SW480 (cell line): ENCODE measurements at regions not wholly inside any gene's neighbourhood (a gene's known extent, or its start where the extent isn't known, plus 50 kb on each side); places are given as distances from the start of the nearest gene placed in this dataset.
"Not testable (repeated sequence)": the region's sequence is repeated elsewhere in the genome, so short reads cannot be mapped to it uniquely, and the experiment has no call there.

Experiments used
- DNase-seq: peaks from one replicate; pipeline ENCODE4 v3.0.0-alpha.2; 2016; ENCODE audit warnings: low spot score

DNA sequence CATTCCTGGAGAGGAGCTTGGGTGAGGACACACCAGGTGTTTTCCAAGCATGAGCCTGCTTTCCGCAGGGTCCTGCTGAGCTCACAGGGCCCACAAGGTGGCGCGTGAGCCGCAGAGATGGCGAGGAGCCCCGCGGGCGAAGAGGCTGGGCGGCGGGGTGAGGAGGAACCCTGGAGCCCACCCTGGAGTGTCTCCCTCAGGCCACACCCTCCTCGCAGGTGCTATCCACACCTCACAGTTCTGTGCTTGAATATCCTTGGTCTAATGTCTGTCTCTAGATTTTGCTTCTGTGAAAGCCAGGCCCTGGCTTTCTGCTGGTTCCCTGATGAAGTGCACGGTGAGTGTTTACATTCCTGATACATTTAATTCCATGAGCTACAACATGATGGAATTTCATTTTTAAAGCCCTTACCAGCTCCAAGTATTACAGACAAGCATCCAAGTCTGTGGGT lies 433.6 kb downstream of the ACTR3B start:
- peak; percentile 5 for DNase-seq

- DNase-seq, result no peak
These were observed 457.5 kb downstream of the ACTR3B start for GRCh38 chr7:153217032-153217431.

- DNase-seq, result no peak
These were observed 465.3 kb downstream of the ACTR3B start for GRCh38 chr7:153224890-153225289.

DNA sequence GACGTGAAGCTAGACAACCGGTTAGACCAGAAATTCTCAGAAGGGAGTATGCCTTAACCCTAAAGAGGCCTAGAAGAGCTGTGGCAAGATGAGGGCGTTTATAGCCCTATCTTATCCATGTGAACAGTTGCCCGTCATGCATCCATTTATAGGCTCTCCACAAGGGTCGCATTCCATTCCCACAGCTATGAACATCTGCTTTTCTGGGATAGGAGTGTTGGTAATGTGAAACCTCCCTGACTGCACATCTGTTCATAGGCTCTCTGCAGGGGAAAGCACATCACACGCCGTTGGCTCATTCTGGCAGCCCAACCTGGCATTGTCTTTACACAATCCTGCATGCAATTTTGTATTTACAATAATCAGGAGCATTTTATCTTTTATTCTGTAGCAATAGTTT lies 485.6 kb downstream of the ACTR3B start:
- DNase-seq, result not testable (repeated sequence)

DNA sequence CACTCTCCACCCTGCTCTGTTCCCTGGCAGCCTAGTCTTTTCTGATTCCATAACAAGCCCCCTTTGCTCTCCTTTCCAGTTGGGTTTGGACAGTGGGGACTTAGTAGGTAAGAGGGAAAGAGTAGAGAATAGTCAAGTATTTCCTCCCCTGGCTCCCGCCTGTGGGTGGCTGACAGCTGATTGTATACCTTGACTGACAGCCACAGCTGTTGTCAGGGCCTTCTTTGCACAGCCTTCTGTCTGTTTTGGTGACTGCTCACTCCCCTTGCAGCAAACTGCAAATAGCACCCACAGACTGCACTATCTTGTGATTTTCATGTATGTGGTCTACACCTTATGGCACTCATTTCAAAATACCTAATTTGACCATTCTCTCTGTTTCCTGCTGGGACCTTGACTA lies 486.3 kb downstream of the ACTR3B start:
- DNase-seq, result no peak

- no peak for DNase-seq
These were observed 488.4 kb downstream of the ACTR3B start for GRCh38 chr7:153247926-153248325.

- DNase-seq, result no peak
These were observed 499.1 kb downstream of the ACTR3B start for GRCh38 chr7:153258686-153259085.

GRCh38 chr7:153276394-153276793 lies 516.8 kb downstream of the ACTR3B start:
- DNase-seq, result no peak

- no peak for DNase-seq
These were observed 527.2 kb downstream of the ACTR3B start for GRCh38 chr7:153286763-153287162.

- DNase-seq, result no peak
These were observed 530.5 kb downstream of the ACTR3B start for GRCh38 chr7:153290066-153290465.

- DNase-seq, result no peak
These were observed 537.6 kb downstream of the ACTR3B start for GRCh38 chr7:153297141-153297540.

- DNase-seq, result no peak
These were observed 542.4 kb downstream of the ACTR3B start for GRCh38 chr7:153301936-153302335.

- DNase-seq, result no peak
These were observed 560.5 kb downstream of the ACTR3B start for GRCh38 chr7:153320005-153320404.

DNA sequence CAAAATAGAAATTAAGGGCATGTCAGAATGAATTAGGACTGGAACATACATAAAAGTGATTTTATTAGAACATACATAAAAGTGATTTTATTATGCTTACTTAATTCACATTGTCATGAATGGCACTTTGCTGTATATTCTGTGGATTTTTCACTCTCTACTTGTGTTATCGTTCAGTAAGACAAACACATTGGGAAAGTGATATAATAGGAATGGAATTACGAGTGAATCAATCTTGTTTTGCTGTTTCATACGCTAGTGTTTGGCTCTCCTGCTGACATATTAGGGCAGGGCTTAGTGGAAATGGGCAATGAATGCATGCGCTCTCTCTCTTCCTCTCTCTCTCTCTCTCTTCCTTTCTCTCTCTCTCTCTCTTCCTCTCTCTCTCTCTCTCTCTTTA lies 561.1 kb downstream of the ACTR3B start:
- DNase-seq, result no peak

GRCh38 chr7:153322991-153323390 lies 563.4 kb downstream of the ACTR3B start:
- DNase-seq, result no peak

- DNase-seq, result no peak
These were observed 564.5 kb downstream of the ACTR3B start for GRCh38 chr7:153324094-153324493.

DNA sequence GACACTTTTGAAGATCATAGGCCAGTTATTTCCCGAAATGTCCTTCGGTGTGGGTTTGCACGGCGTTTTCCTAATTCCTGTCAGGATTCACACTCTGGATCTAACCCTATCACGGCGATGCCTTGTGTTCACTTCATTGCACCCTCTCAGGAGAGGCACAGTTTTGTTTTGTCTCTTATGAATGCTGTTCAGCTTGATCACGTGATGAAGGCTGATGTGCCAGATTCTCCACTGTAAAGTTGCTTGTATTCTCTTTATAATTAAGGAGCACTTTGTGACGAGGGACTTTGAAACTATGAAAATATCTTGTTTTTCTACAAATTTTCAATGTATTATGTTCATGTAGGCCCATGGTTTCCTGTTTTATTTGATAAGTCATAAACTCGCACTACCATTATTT lies 568.1 kb downstream of the ACTR3B start:
- no peak for DNase-seq

DNA sequence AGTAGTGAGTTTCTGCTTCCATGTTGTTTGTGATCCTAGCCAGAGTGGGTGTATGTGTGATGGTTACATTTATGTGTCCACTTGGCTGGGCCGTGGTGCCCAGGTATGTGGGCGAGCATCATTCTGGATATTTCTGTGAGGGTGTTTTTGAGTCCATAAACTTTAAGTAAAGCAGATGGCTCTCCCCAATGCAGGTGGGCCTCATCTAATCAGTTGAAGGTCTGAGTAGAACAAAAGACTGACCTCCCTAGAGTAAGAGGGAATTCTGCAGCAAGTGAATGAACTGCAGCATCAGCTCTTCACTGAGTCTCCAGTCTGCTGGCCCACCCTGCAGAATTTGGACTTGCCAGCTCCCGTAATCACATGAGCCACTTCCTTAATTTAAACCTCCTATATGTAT lies 571.9 kb downstream of the ACTR3B start:
- no peak for DNase-seq

DNA sequence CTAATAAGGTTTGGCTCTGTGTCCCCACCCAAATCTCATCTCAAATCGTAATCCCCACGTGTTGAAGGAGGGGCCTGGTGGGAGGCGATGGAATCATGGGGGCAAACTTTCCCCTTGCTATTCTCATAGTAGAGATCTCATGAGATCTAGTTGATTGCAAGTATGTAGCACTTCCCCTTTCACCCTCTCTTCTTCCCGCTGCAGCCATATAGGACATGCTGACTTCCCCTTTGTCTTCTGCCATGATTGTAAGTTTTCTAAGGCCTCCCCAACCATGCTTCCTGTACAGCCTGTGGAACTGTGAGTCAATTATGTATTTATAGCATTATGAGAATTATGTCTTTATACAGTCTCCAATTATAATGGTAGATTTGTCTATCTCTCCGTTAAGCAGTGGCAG lies 594.5 kb downstream of the ACTR3B start:
- no peak for DNase-seq

DNA sequence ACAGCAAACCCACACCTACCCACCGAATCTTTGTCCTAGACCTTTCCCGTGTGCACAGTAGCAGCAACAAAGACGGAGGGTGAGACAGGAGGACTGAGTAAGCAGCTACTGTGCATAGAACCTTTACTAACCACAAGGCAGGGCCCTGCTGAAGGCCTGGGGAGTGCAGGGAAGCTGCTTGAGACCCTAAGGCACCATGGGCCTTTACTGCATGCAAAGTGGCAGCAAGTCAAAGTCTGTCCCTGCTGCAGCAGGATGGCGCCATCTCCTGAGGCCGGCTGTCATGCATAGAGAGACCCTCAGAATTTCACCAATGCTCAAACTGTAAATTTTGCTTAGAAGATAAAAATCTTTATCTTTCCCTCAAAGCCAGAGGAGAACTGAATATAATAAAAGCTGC lies 610.5 kb downstream of the ACTR3B start:
- DNase-seq, result no peak

DNA sequence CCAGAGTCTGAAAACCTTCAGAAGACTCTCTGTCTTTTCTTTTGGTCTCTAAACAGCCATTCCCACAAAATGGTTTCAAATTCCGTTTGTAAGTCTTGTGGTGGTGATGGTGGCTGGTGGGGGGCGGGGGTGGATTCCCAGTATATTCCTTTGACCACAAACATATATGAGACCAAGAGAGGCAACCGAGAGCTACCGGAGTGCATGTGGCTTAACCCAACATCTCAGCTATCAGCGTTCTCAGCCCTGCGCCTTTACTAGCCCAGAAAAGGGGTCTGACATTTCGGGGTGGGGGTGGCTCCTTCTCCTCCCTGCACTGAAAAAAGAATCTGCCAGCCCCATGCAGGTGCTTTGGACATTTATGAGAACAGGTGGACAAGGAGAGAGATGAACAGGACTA lies 621.1 kb downstream of the ACTR3B start:
- no peak for DNase-seq

DNA sequence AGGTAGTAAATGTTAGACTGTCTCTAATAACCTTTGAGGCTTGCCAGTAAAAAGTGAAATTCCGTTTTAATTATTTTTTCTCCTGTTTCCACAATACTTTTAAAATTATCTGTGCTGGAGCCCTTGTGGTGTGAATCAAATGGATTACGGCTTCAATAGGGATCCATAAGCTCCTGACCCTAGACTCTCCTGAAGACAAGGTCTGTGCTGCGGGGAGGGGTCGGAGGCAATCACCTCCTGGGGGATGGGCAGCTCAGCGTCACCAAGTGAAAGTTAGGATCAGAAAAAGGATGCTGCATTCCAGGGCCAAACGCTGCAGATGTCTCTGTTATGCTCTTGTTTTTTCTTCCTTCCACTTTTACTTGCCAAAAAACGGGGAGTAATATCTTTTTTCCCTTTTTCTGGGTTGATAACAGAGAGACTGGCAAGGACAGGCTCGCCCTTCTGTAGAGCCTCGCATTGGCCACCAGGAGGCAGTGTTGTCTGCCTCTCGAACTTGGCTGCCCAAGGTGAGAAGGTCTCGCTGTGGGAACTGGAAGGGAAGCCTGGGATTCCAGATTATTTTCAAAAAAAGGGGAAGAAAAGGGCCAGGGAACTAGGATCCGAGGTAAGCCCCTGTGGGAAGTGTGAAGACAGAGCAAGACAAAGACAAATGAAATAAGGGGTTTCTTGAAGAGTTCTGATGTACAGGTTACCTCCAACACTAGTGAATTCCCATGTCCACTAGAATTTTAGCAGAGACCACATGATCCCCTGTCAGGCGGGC lies 621.9 kb downstream of the ACTR3B start:
- peak; percentile 41 for DNase-seq

DNA sequence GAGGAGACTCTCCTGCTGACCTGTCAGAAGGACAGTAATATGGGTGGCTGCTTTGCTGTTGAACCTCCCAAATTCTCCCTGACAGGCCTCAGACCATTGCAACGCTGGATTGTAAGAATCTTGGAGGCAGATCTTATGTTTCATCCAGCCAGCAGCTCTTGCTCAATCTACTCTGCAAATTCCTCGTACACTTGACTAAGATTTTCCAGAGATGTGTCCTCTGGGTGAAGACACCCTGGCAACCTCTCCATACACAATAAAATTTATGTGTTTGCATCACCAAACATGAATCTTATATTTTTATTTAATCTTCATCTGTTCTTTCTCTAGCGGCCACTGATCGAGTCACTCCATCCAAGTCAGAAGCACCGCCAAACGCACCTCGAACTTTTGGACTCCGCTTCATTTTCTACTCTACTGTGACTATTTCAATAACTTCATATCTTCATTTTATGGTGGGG lies 623.1 kb downstream of the ACTR3B start:
- no peak for DNase-seq

- no peak for DNase-seq
These were observed 624.2 kb downstream of the ACTR3B start for GRCh38 chr7:153383781-153384180.
